GM18951 (cell line): ENCODE measurements at regions not wholly inside any gene's neighbourhood (a gene's known extent, or its start where the extent isn't known, plus 50 kb on each side); places are given as distances from the start of the nearest gene placed in this dataset.

ENCODE experiments used
- POLR2A ChIP-seq: IDR thresholded peaks from 4 replicates; pipeline ENCODE4 v1.6.1; 2011; ENCODE audit warnings: mild to moderate bottlenecking; ENCODE audit not compliant: insufficient read length, insufficient read depth; ENCODE audit errors: extremely low read depth
- in situ Hi-C: fragments of 300-500 bp; cut with MboI; formaldehyde crosslinking; loops from one replicate; pipeline ENCODE4 v1.12.0; 2022; ENCODE audit warnings: low sequenced_read_pairs, mixed read lengths, inconsistent platforms; ENCODE audit not compliant: unreplicated experiment

GRCh38 chr3:193987186-193987585 lies 148.8 kb upstream of the HES1 start:
- in situ Hi-C loops: no loop called here
- no peak for TF ChIP-seq POLR2A

- TF ChIP-seq POLR2A: no peak
- in situ Hi-C loops: no loop called here
These were observed 146.8 kb upstream of the HES1 start for GRCh38 chr3:193989186-193989585.

- TF ChIP-seq POLR2A: no peak
- in situ Hi-C loops: no loop called here
These were observed 144.1 kb upstream of the HES1 start for GRCh38 chr3:193991666-193992424.

GRCh38 chr3:193992425-193993037 lies 143.4 kb upstream of the HES1 start:
- TF ChIP-seq POLR2A: no peak
- in situ Hi-C loops: no loop called here

- no peak for TF ChIP-seq POLR2A
- in situ Hi-C loops: no loop called here
These were observed 139.7 kb upstream of the HES1 start for GRCh38 chr3:193996221-193996620.

- in situ Hi-C loops: no loop called here
- no peak for TF ChIP-seq POLR2A
These were observed 139.3 kb upstream of the HES1 start for GRCh38 chr3:193996641-193997089.

GRCh38 chr3:193997228-193998122 lies 138.5 kb upstream of the HES1 start:
- TF ChIP-seq POLR2A: no peak
- in situ Hi-C loops: no loop called here

GRCh38 chr3:193998123-193998448 lies 137.9 kb upstream of the HES1 start:
- in situ Hi-C loops: no loop called here
- no peak for TF ChIP-seq POLR2A

- in situ Hi-C loops: no loop called here
These were observed 137.2 kb upstream of the HES1 start for GRCh38 chr3:193998628-193999195.

GRCh38 chr3:194000100-194000499 lies 135.8 kb upstream of the HES1 start:
- TF ChIP-seq POLR2A: no peak
- in situ Hi-C loops: no loop called here

More at GRCh38 chr3:193998628-193999195, 137.2 kb upstream of the HES1 start:
- no peak for TF ChIP-seq POLR2A

GRCh38 chr3:194000712-194001111 lies 135.2 kb upstream of the HES1 start:
- in situ Hi-C loops: no loop called here

GRCh38 chr3:194001728-194002459 lies 134.1 kb upstream of the HES1 start:
- in situ Hi-C loops: no loop called here
- TF ChIP-seq POLR2A: no peak

More at GRCh38 chr3:194000712-194001111, 135.2 kb upstream of the HES1 start:
- no peak for TF ChIP-seq POLR2A
